ENCODE measurements at regions not wholly inside any gene's neighbourhood (a gene's known extent, or its start where the extent isn't known, plus 50 kb on each side); places are given as distances from the start of the nearest gene placed in this dataset.

DNA sequence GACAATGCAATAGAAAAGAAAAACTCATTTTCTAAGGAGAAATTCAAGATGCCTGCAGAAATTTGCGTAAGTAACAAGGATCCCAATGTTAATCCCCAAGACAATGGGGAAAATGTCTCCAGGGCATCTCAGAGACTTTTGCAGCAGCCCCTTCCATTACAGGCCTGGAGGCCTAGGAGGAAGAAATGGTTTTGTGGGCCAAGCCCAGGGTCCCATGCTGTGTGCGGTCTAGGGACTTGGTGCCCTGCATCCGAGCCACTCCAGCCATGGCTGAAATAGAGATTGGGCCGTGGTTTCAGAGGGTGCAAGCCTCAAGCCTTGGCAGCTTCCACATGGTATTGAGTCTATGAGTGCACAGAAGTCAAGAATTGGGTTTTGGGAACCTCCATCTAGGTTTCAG, 103.9 kb upstream of the ACVR1 start:
- Histone ChIP-seq H3K27me3 (no peaks in the 10 kb centered on the region), H3K27ac (no peak overlapping the region), H3K36me3 (no peaks in the 10 kb centered on the region), H3K4me1 (no peaks in the 10 kb centered on the region), H3K9me3 (peaks cover 0 to 17% (median 0%) of the 10 kb centered on the region in 4 donors), H3K4me3 (no peak overlapping the region)
- WGBS, 2 donors = 88 to 90% methylated on average over 4 of the region's 4 CpGs
- DNase-seq (ENCODE audit: low spot score in 2 of 2) = no peak
- TF ChIP-seq POLR2A (IDR thresholded peaks at IDR 0.05) (no peak), EP300 (IDR thresholded peaks at IDR 0.05) (no peak)
- TF ChIP-seq, protein P1, sequence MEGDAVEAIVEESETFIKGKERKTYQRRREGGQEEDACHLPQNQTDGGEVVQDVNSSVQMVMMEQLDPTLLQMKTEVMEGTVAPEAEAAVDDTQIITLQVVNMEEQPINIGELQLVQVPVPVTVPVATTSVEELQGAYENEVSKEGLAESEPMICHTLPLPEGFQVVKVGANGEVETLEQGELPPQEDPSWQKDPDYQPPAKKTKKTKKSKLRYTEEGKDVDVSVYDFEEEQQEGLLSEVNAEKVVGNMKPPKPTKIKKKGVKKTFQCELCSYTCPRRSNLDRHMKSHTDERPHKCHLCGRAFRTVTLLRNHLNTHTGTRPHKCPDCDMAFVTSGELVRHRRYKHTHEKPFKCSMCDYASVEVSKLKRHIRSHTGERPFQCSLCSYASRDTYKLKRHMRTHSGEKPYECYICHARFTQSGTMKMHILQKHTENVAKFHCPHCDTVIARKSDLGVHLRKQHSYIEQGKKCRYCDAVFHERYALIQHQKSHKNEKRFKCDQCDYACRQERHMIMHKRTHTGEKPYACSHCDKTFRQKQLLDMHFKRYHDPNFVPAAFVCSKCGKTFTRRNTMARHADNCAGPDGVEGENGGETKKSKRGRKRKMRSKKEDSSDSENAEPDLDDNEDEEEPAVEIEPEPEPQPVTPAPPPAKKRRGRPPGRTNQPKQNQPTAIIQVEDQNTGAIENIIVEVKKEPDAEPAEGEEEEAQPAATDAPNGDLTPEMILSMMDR (IDR thresholded peaks at IDR 0.05) = no peak

DNA sequence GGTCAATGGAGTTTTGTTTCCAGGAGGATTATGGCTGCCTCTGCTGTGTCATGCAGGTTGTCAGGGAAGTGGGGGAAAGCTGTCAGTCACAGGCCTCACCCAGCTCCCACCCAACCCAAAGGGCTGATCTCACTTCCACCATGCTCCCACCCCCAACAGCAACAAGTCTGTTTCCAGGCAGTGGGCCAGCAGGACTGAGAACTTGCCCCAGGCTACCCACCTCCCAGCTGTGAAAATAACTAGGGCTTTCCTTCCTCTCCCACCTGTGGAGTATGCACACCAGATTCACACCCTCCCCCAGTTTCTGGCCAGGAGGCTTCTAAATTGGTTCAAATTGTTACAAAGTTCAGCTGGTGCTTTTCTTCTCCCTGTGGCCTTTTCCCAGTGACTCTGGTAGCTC, 95.6 kb upstream of the ACVR1 start:
- H3K4me1 ChIP-seq = no peaks in the 10 kb centered on the region
- TF ChIP-seq, protein P1 (IDR thresholded peaks at IDR 0.05) = no peak
- TF ChIP-seq EP300 (IDR thresholded peaks at IDR 0.05) (no peak), POLR2A (IDR thresholded peaks at IDR 0.05) (no peak)
- H3K27me3 ChIP-seq = no peaks in the 10 kb centered on the region
- no peak overlapping the region for H3K27ac ChIP-seq
- no peak overlapping the region for H3K4me3 ChIP-seq
- H3K9me3 ChIP-seq = peaks cover 0 to 14% (median 0%) of the 10 kb centered on the region in 4 donors
- no peaks in the 10 kb centered on the region for H3K36me3 ChIP-seq
- no peak for DNase-seq (ENCODE audit: low spot score in 2 of 2)

GRCh38 chr2:157967856-157968255, 91.7 kb upstream of the ACVR1 start:
- Histone ChIP-seq H3K27ac (no peak overlapping the region), H3K4me3 (no peak overlapping the region), H3K27me3 (no peaks in the 10 kb centered on the region), H3K36me3 (no peaks in the 10 kb centered on the region), H3K4me1 (no peaks in the 10 kb centered on the region), H3K9me3 (peaks cover 0 to 27% (median 2%) of the 10 kb centered on the region in 4 donors)
- DNase-seq (ENCODE audit: low spot score in 2 of 2) = no peak
- TF ChIP-seq POLR2A (IDR thresholded peaks at IDR 0.05) (no peak), EP300 (IDR thresholded peaks at IDR 0.05) (no peak)
- TF ChIP-seq, protein P1 (IDR thresholded peaks at IDR 0.05) = no peak
- WGBS, 2 donors = 88 to 92% methylated on average over 13 to 20 of the region's 21 CpGs

DNA sequence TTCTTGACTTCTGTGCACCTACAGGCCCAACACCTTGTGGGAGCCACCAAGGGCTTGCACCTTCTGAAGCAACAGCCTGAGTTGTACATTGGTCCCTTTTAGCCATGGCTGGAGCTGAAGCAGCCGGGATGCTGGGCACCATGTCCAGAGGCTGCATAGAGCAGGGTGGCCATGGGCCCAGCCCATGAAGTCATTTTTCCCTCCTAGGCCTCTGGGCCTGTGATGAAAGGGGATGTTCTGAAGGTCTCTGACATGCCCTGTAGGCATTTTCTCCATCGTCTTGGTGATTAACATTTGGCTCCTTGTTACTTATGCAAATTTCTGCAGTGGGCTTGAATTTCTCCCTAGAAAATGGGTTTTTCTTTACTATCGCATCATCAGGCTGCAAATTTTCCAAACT, 83.1 kb upstream of the ACVR1 start:
- TF ChIP-seq, protein P1 (IDR thresholded peaks at IDR 0.05) = no peak
- TF ChIP-seq EP300 (IDR thresholded peaks at IDR 0.05) (no peak), POLR2A (IDR thresholded peaks at IDR 0.05) (no peak)
- H3K4me3 ChIP-seq = no peak overlapping the region
- no peak for DNase-seq (ENCODE audit: low spot score in 2 of 2)
- H3K27ac ChIP-seq = no peak overlapping the region
- 87 to 91% methylated on average over 3 of the region's 3 CpGs for WGBS, 2 donors
- H3K9me3 ChIP-seq = peaks cover 0 to 44% (median 9%) of the 10 kb centered on the region in 4 donors
- H3K4me1 ChIP-seq = no peaks in the 10 kb centered on the region
- no peaks in the 10 kb centered on the region for H3K36me3 ChIP-seq
- H3K27me3 ChIP-seq = no peaks in the 10 kb centered on the region

DNA sequence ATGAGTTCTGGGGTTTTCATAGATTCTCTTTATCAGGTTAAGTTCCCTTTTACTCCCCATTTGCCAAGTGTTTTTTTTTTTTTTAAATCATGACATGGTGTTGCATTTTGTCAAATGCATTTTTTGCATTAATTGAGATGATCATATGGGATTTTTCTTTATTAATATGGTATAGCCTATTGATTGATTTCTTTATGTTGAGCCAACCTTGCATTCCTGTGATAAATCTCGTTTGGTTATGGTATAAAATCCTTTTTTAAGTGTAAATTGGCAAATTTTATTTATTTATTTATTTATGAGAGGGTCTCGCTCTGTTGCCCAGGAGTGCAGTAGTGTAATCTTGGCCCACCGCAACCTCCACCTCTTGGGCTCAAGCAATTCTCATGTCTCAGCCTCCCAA, 81.5 kb upstream of the ACVR1 start:
- 33 to 39% methylated on average over 3 of the region's 3 CpGs for WGBS, 2 donors
- Histone ChIP-seq H3K27ac (no peak overlapping the region), H3K27me3 (no peaks in the 10 kb centered on the region), H3K9me3 (peaks cover 0 to 42% (median 9%) of the 10 kb centered on the region in 4 donors), H3K4me3 (no peak overlapping the region), H3K36me3 (no peaks in the 10 kb centered on the region), H3K4me1 (no peaks in the 10 kb centered on the region)
- TF ChIP-seq, protein P1 (IDR thresholded peaks at IDR 0.05) = no peak
- TF ChIP-seq EP300 (IDR thresholded peaks at IDR 0.05) = no peak
- TF ChIP-seq POLR2A (IDR thresholded peaks at IDR 0.05) = no peak
- DNase-seq (ENCODE audit: low spot score in 2 of 2) = no peak
